HTR-8/SVneo (cell line): ENCODE measurements at regions not wholly inside any gene's neighbourhood (a gene's known extent, or its start where the extent isn't known, plus 50 kb on each side); places are given as distances from the start of the nearest gene placed in this dataset.
A peak's percentile ranks its signal among the peaks of the same experiment; 100 is the strongest.
"Not testable (repeated sequence)": the region's sequence is repeated elsewhere in the genome, so short reads cannot be mapped to it uniquely, and the experiment has no call there.

Source experiments
- DNase-seq: peaks from one replicate; pipeline ENCODE4 v3.0.0; 2011; ENCODE audit warnings: low spot score, mixed read lengths; ENCODE audit not compliant: insufficient read length
- FAIRE-seq: peaks from 2 replicates; lab custom pipeline; 2011; peaks lifted over from hg19 to GRCh38; lab: Jason Lieb, UNC

GRCh38 chr6:170201361-170201760, 89.5 kb downstream of the DLL1 start:
- DNase-seq, result no peak
- FAIRE-seq, result no peak

- no peak for FAIRE-seq
- DNase-seq, result no peak
These were observed 90.4 kb downstream of the DLL1 start for GRCh38 chr6:170200458-170200891.

GRCh38 chr6:170199716-170200115, 91.2 kb downstream of the DLL1 start:
- FAIRE-seq (no peak), DNase-seq (no peak)

- FAIRE-seq (no peak), DNase-seq (no peak)
These were observed 92.6 kb downstream of the DLL1 start for GRCh38 chr6:170198298-170198697.

GRCh38 chr6:170193326-170193821, 97.5 kb downstream of the DLL1 start:
- DNase-seq, result no peak
- no peak for FAIRE-seq

GRCh38 chr6:170192905-170193304, 98.0 kb downstream of the DLL1 start:
- DNase-seq (no peak), FAIRE-seq (no peak)

- FAIRE-seq, DNase-seq: not testable (repeated sequence)
These were observed 98.8 kb downstream of the DLL1 start for GRCh38 chr6:170192101-170192500.

GRCh38 chr6:170190046-170190445, 100.8 kb downstream of the DLL1 start:
- FAIRE-seq (no peak), DNase-seq (no peak)

GRCh38 chr6:170189236-170189635, 101.6 kb downstream of the DLL1 start:
- no peak for FAIRE-seq
- DNase-seq, result no peak

GRCh38 chr6:170188571-170189001, 102.3 kb downstream of the DLL1 start:
- no peak for FAIRE-seq

GRCh38 chr6:170187669-170188566, 103.0 kb downstream of the DLL1 start:
- FAIRE-seq (no peak), DNase-seq (no peak)

More at GRCh38 chr6:170188571-170189001, 102.3 kb downstream of the DLL1 start:
- no peak for DNase-seq

- no peak for DNase-seq
- no peak for FAIRE-seq
These were observed 103.8 kb downstream of the DLL1 start for GRCh38 chr6:170186941-170187668.

- DNase-seq (no peak), FAIRE-seq (no peak)
These were observed 104.6 kb downstream of the DLL1 start for GRCh38 chr6:170186006-170186935.

GRCh38 chr6:170185175-170185978, 105.5 kb downstream of the DLL1 start:
- no peak for FAIRE-seq
- DNase-seq, result no peak

GRCh38 chr6:170184316-170184715, 106.6 kb downstream of the DLL1 start:
- FAIRE-seq (no peak), DNase-seq (no peak)

- DNase-seq (no peak), FAIRE-seq (peak; percentile 88)
These were observed 107.4 kb downstream of the DLL1 start for GRCh38 chr6:170183521-170183920.

- FAIRE-seq (no peak), DNase-seq (no peak)
These were observed 108.1 kb downstream of the DLL1 start for GRCh38 chr6:170182781-170183120.

- FAIRE-seq (no peak), DNase-seq (no peak)
These were observed 108.6 kb downstream of the DLL1 start for GRCh38 chr6:170182093-170182780.

- no peak for FAIRE-seq
- no peak for DNase-seq
These were observed 109.6 kb downstream of the DLL1 start for GRCh38 chr6:170181338-170181690.
